ENCODE measurements at regions not wholly inside any gene's neighbourhood (a gene's known extent, or its start where the extent isn't known, plus 50 kb on each side); places are given as distances from the start of the nearest gene placed in this dataset.

- H3K27ac ChIP-seq: no peak overlapping the region
- TF ChIP-seq, protein P1, sequence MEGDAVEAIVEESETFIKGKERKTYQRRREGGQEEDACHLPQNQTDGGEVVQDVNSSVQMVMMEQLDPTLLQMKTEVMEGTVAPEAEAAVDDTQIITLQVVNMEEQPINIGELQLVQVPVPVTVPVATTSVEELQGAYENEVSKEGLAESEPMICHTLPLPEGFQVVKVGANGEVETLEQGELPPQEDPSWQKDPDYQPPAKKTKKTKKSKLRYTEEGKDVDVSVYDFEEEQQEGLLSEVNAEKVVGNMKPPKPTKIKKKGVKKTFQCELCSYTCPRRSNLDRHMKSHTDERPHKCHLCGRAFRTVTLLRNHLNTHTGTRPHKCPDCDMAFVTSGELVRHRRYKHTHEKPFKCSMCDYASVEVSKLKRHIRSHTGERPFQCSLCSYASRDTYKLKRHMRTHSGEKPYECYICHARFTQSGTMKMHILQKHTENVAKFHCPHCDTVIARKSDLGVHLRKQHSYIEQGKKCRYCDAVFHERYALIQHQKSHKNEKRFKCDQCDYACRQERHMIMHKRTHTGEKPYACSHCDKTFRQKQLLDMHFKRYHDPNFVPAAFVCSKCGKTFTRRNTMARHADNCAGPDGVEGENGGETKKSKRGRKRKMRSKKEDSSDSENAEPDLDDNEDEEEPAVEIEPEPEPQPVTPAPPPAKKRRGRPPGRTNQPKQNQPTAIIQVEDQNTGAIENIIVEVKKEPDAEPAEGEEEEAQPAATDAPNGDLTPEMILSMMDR (IDR thresholded peaks at IDR 0.05): no peak
Observed at GRCh38 chr18:65035701-65036100, 715.1 kb upstream of the CDH7 start.

DNA sequence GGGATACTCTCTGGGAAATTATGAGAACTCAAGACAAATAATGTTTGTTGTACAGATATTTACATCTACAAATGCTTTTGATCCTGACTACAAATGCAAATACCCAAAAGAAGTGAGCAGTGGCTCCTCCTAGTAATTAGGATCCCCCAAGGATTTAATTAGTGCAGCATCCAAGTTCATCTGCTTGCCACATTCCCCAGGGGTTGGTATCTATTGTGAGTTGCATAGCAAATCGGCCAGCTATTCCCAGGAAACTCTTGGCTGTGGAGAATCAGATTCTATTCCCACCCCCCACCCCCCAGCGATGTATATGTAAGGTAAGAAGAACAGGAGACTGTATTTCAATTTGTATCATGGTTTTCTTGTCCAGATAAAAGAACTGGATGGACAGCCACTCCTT lies 725.1 kb upstream of the CDH7 start:
- no peak for TF ChIP-seq ZFX (IDR thresholded peaks at IDR 0.05; ENCODE audit: borderline replicate concordance)
- TF ChIP-seq, protein P1 (IDR thresholded peaks at IDR 0.05): no peak
- H3K27ac ChIP-seq: no peak overlapping the region

- no peak for TF ChIP-seq ZFX (IDR thresholded peaks at IDR 0.05; ENCODE audit: borderline replicate concordance)
- TF ChIP-seq, protein P1 (IDR thresholded peaks at IDR 0.05): no peak
- H3K27ac ChIP-seq: no peak overlapping the region
Observed at GRCh38 chr18:65021021-65021420, 729.8 kb upstream of the CDH7 start.

DNA sequence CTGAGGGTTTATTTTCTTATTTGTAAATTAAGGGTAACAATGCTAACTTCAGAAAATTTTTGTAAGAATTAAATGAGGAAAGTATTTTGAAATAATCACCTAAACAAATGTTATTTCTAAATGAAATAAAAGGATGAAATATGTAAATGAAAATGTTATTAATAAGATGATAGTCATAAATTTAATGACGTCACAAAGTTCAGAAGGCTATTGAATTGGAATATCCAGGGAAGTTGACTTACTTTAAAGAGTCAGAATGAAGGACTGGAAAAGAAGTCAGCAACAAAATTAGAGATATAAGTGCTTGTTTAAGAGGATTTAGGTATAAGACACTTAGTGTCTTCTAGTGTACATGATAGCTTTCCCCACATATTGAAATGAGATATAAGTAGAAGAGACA lies 732.6 kb upstream of the CDH7 start:
- no peak for TF ChIP-seq ZFX (IDR thresholded peaks at IDR 0.05; ENCODE audit: borderline replicate concordance)
- TF ChIP-seq, protein P1 (IDR thresholded peaks at IDR 0.05): no peak

DNA sequence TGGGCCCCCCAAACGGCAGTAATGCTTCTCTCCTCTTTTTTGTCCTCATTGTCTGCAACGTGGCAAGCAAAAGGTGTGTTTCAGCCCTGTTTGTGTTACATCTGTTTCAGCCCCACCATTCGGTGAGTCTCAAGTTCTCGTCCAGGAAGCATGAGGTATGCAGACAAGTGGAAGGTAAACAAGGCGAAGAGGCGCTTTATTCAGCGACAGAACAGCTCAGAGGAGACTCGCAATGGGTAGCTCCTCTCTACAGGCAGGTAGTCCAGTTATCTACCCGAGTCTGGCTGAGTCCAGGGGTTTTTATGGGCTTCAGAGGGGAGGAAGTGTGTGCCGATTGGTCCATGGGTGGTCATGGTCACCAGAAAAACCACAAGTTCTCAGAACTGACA lies 733.4 kb upstream of the CDH7 start:
- no peak for TF ChIP-seq ZFX (IDR thresholded peaks at IDR 0.05; ENCODE audit: borderline replicate concordance)
- TF ChIP-seq, protein P1 (IDR thresholded peaks at IDR 0.05): no peak
- no peak overlapping the region for H3K27ac ChIP-seq

More for the DNA sequence above, 732.6 kb upstream of the CDH7 start:
- H3K27ac ChIP-seq: no peak overlapping the region

DNA sequence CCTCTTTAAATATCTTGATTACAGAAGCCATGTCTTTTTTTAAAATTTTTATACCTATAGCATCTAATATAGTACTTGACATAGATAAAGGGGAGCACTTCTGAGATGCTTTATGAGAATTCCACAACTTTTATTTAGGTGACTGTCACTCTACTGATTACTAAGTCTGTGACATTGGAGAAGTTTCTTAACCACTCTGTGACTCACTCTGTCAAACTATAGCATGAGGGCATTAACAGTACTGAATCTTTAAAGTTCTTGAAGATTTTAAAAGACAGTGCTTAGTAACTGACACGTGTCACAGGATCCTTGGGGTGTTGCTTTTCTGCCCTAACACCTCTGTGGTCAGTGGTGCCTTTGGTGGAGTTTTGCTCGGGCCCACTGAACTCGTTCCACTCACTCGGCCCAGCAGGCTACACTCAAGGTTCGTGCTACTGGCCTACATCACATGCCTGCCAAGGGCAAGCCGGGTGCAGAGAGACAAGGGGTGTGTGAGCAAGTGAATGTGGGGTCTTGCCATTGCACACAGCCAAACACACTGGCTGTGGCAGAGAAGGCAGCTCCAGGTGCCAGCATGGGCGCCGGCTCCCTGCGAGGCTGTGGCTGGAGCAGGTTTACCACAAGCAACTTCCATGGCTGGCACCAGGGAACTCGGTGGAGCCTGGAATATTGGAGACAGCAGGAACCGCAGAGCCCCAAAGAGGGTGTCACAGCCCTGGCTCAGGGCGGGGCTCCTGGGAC lies 734.0 kb upstream of the CDH7 start:
- TF ChIP-seq, protein P1 (IDR thresholded peaks at IDR 0.05): no peak
- TF ChIP-seq ZFX (IDR thresholded peaks at IDR 0.05; ENCODE audit: borderline replicate concordance): no peak
- no peak overlapping the region for H3K27ac ChIP-seq

DNA sequence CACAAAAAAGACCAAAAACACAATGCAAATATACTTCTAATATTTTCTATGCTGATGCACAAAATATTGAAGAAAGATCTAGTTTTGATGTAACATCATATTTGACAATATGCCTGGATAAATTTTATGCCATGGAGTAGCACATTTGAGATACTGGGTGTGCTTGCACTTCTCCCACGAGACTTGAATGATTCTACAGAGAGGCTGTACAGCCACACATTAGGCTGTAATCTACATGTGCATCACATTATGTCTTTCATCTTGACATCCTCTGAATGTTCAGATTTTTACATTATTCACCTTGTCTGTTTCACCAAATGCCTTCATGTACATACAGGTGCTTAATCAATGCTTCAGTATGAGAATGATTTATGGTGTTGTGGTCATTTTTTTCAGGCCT lies 756.4 kb upstream of the CDH7 start:
- TF ChIP-seq ZFX (IDR thresholded peaks at IDR 0.05; ENCODE audit: borderline replicate concordance): no peak
- TF ChIP-seq, protein P1 (IDR thresholded peaks at IDR 0.05): no peak
- H3K27ac ChIP-seq: no peak overlapping the region

Data from 22Rv1 (cell line).